Tibial nerve (tissue), 4 donors: ENCODE measurements at regions not wholly inside any gene's neighbourhood (a gene's known extent, or its start where the extent isn't known, plus 50 kb on each side); places are given as distances from the start of the nearest gene placed in this dataset.

Source experiments
- DNase-seq, 2 donors: peaks; one replicate each; pipeline ENCODE4 v3.0.0-alpha.2; 2019; ENCODE audit warnings: low spot score in 2 of 2
- H3K27ac ChIP-seq, 4 donors: fragments of 200-600 bp; sonication (generic) in 3 of 4; one replicate each; pipeline ENCODE4 v1.5.1; 2017 to 2019; ENCODE audit warnings: mild to moderate bottlenecking in 1 of 4
- H3K27me3 ChIP-seq, 2 donors: fragments of 200-600 bp; sonication (generic) in 1 of 2; one replicate each; pipeline versions ENCODE4 v1.5.1 to v1.6.0; 2017 to 2019
- H3K36me3 ChIP-seq, 3 donors: fragments of 200-600 bp; sonication (generic); one replicate each; pipeline ENCODE4 v1.5.1; 2018 to 2019
- H3K4me1 ChIP-seq, 4 donors: fragments of 200-600 bp; sonication (generic) in 3 of 4; one replicate each; pipeline ENCODE4 v1.5.1; 2017 to 2019
- H3K4me3 ChIP-seq, 4 donors: fragments of 200-600 bp; sonication (generic) in 3 of 4; one replicate each; pipeline ENCODE4 v1.5.1; 2017 to 2019; ENCODE audit warnings: mild to moderate bottlenecking in 1 of 4, moderate library complexity in 1 of 4
- H3K9me3 ChIP-seq, 4 donors: fragments of 200-600 bp; sonication (generic) in 3 of 4; one replicate each; pipeline ENCODE4 v1.5.1; 2017 to 2019
- EP300 ChIP-seq, 2 donors: sonication (generic); formaldehyde crosslinking; IDR thresholded peaks; one replicate each; pipeline ENCODE4 v1.6.1; 2017; ENCODE audit warnings: antibody characterized with exemption in 2 of 2, mild to moderate bottlenecking in 1 of 2
- POLR2A ChIP-seq, 2 donors: fragments of 450-650 bp; IDR thresholded peaks; one replicate each; pipeline ENCODE4 v1.6.1; 2017; ENCODE audit warnings: antibody characterized with exemption in 2 of 2, mild to moderate bottlenecking in 2 of 2, moderate library complexity in 2 of 2
- WGBS, 2 donors: methylation state at CpG; one replicate each; pipeline ENCODE4 v1.1.5; 2018; 5-methylcytosine and 5-hydroxymethylcytosine counted together
- TF ChIP-seq, protein P1 (sequence below), 5 experiments: fragments of 200-600 bp in 3 of 5; fragments of 450-650 bp in 2 of 5; sonication (generic) in 3 of 5; IDR thresholded peaks; one replicate each; pipeline ENCODE4 v1.5.1; 2016 to 2019; ENCODE audit warnings: antibody characterized with exemption in 5 of 5, mild to moderate bottlenecking in 3 of 5, moderate library complexity in 2 of 5

DNA sequence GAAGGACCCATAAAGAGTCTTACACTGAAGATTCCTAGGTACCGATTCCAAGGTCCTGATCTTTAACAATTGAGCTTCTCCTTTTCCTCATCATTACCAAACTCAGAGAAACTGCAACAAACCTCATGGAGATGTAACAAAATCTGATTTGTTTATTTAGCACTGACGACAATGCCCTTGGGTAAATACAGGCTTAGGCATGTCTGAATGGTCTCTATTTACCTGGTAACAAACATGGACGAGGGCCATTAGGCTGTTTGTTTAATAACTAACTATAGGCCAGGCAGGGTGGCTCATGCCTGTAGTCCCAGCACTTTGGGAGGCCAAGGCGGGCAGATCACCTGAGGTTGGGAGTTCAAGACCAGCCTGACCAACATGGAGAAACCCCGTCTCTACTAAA is 333.3 kb downstream of the AGTPBP1 start:
- no peaks in the 10 kb centered on the region for H3K4me1 ChIP-seq
- WGBS, 2 donors = 84 to 91% methylated on average over 5 of the region's 5 CpGs
- TF ChIP-seq, protein P1, sequence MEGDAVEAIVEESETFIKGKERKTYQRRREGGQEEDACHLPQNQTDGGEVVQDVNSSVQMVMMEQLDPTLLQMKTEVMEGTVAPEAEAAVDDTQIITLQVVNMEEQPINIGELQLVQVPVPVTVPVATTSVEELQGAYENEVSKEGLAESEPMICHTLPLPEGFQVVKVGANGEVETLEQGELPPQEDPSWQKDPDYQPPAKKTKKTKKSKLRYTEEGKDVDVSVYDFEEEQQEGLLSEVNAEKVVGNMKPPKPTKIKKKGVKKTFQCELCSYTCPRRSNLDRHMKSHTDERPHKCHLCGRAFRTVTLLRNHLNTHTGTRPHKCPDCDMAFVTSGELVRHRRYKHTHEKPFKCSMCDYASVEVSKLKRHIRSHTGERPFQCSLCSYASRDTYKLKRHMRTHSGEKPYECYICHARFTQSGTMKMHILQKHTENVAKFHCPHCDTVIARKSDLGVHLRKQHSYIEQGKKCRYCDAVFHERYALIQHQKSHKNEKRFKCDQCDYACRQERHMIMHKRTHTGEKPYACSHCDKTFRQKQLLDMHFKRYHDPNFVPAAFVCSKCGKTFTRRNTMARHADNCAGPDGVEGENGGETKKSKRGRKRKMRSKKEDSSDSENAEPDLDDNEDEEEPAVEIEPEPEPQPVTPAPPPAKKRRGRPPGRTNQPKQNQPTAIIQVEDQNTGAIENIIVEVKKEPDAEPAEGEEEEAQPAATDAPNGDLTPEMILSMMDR (IDR thresholded peaks at IDR 0.05) = no peak
- TF ChIP-seq EP300 (IDR thresholded peaks at IDR 0.05) (no peak), POLR2A (IDR thresholded peaks at IDR 0.05) (no peak)
- H3K27ac ChIP-seq = no peak overlapping the region
- no peaks in the 10 kb centered on the region for H3K9me3 ChIP-seq
- no peaks in the 10 kb centered on the region for H3K36me3 ChIP-seq
- no peak overlapping the region for H3K4me3 ChIP-seq
- DNase-seq = no peak
- H3K27me3 ChIP-seq = no peaks in the 10 kb centered on the region

DNA sequence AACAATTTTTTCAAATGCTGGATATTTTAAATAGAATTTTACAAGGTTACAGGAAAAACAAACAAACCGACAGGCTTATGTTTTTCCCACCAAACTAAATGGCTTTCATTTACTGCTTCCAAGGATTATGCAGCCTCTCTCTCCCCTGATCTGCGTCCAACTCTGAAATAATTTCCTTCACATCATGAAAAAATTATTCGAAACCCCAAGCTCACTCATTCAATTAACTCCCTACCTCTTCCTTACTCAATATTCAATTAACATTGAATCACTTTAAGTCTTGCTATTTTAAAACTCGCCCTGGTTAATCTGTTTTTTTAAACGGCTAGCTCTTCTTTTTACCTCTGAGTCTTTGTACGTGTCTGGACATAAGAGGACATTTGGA is 336.2 kb downstream of the AGTPBP1 start:
- Histone ChIP-seq H3K4me1 (no peaks in the 10 kb centered on the region), H3K27ac (no peak overlapping the region), H3K36me3 (no peaks in the 10 kb centered on the region), H3K4me3 (no peak overlapping the region), H3K9me3 (no peaks in the 10 kb centered on the region), H3K27me3 (no peaks in the 10 kb centered on the region)
- TF ChIP-seq EP300 (IDR thresholded peaks at IDR 0.05) (no peak), POLR2A (IDR thresholded peaks at IDR 0.05) (no peak)
- TF ChIP-seq, protein P1 (IDR thresholded peaks at IDR 0.05) = no peak
- WGBS, 2 donors = 59 to 63% methylated on average over 6 of the region's 6 CpGs
- no peak for DNase-seq

DNA sequence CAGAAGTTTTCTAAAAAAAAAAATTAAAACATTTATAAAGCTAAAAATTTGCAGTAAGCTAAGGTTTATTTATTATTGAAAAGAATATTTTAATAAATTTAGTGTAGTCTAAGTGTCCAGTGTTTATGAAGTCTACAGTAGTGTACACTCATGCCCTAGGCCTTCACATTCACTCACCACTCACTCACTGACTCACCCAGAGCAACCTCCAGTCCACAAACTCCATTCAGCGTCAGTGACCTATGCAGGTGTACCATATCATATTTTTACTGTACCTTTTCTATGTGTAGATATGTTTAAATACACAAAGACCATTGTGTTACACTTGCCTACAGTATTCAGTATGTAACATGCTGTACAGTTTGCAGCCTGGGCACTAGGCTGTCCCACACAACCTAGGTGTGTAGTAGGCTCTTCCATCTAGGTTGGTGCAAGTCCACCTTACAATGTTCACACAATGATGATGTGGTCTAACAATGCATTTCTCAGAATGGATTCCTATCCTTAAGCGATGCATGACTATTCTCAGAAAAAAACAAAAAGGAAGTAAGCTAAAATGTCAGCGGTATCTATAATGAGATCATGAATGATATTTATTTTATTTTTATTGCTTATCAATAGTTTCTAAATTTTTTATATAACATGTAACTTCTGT is 336.7 kb downstream of the AGTPBP1 start:
- DNase-seq = no peak
- Histone ChIP-seq H3K36me3 (no peaks in the 10 kb centered on the region), H3K9me3 (no peaks in the 10 kb centered on the region), H3K4me1 (no peaks in the 10 kb centered on the region), H3K27me3 (no peaks in the 10 kb centered on the region), H3K27ac (no peak overlapping the region), H3K4me3 (no peak overlapping the region)
- TF ChIP-seq EP300 (IDR thresholded peaks at IDR 0.05) = no peak
- TF ChIP-seq, protein P1 (IDR thresholded peaks at IDR 0.05) = no peak
- no peak for TF ChIP-seq POLR2A (IDR thresholded peaks at IDR 0.05)
- 70 to 88% methylated on average over 3 of the region's 3 CpGs for WGBS, 2 donors

DNA sequence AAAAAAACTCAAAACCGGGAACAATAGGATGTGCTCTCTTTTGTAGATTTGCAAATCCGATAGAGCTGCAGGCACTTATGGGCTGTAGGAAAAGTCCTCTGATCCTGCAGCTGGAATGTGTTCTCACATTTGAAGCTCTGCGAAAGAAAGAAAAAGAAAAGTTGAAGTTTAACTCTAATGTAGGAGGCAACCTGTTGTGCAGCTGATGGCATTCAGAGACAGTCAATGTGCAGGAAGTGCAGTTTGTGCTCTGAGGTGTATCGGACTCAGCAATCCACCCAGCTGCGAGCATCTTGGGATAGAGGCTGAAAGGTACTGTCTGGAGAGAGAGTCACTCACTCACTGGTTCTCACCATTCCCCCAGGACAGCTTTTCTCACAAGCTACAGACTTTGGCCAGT is 339.2 kb downstream of the AGTPBP1 start:
- TF ChIP-seq, protein P1 (IDR thresholded peaks at IDR 0.05) = no peak
- TF ChIP-seq EP300 (IDR thresholded peaks at IDR 0.05) (no peak), POLR2A (IDR thresholded peaks at IDR 0.05) (no peak)
- 45 to 56% methylated on average over 5 of the region's 5 CpGs for WGBS, 2 donors
- Histone ChIP-seq H3K9me3 (no peaks in the 10 kb centered on the region), H3K27ac (no peak overlapping the region), H3K4me1 (no peaks in the 10 kb centered on the region), H3K4me3 (no peak overlapping the region), H3K36me3 (no peaks in the 10 kb centered on the region), H3K27me3 (no peaks in the 10 kb centered on the region)
- DNase-seq = no peak

DNA sequence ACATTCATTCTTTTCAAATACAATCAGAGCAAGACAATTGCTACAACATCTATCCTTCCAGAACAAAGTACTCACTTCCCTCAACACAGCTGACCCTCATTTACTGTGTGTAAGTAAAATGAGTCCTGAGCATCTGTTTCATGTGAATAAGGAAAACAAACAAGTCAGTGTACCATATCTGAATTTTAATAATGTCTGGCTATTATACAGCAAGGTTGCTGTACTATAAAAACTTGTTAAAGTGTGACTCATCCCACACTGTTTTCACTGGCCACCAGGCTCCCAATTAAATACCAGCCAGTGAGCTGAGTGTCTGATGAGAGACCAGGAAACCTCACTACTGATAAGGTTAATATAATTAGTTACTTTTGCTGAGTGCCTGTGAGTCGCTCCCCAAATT is 339.8 kb downstream of the AGTPBP1 start:
- H3K4me3 ChIP-seq = no peak overlapping the region
- TF ChIP-seq, protein P1 (IDR thresholded peaks at IDR 0.05) = no peak
- TF ChIP-seq EP300 (IDR thresholded peaks at IDR 0.05) (no peak), POLR2A (IDR thresholded peaks at IDR 0.05) (no peak)
- no peaks in the 10 kb centered on the region for H3K36me3 ChIP-seq
- H3K4me1 ChIP-seq = no peaks in the 10 kb centered on the region
- DNase-seq = no peak
- 54 to 68% methylated on average over 1 of the region's 1 CpG for WGBS, 2 donors
- no peaks in the 10 kb centered on the region for H3K27me3 ChIP-seq
- H3K9me3 ChIP-seq = no peaks in the 10 kb centered on the region
- H3K27ac ChIP-seq = no peak overlapping the region
